Neural progenitor cell (in vitro differentiated cells): ENCODE measurements at regions not wholly inside any gene's neighbourhood (a gene's known extent, or its start where the extent isn't known, plus 50 kb on each side); places are given as distances from the start of the nearest gene placed in this dataset.

Experiments used
- CTCF ChIP-seq: fragments of 200-600 bp; sonication (generic); IDR thresholded peaks from 2 replicates; pipeline ENCODE4 v1.5.1; 2017; ENCODE audit warnings: antibody characterized with exemption, mild to moderate bottlenecking
- EZH2 ChIP-seq: fragments of 200-600 bp; sonication (generic); IDR thresholded peaks from 2 replicates; pipeline ENCODE4 v1.6.1; 2017; ENCODE audit warnings: antibody characterized with exemption, mild to moderate bottlenecking, moderate library complexity

- TF ChIP-seq EZH2 (no peak), CTCF (no peak)
Measured at GRCh38 chr16:49969091-49970030, 55.7 kb upstream of the CNEP1R1 start.
